ENCODE measurements at regions not wholly inside any gene's neighbourhood (a gene's known extent, or its start where the extent isn't known, plus 50 kb on each side); places are given as distances from the start of the nearest gene placed in this dataset.

DNA sequence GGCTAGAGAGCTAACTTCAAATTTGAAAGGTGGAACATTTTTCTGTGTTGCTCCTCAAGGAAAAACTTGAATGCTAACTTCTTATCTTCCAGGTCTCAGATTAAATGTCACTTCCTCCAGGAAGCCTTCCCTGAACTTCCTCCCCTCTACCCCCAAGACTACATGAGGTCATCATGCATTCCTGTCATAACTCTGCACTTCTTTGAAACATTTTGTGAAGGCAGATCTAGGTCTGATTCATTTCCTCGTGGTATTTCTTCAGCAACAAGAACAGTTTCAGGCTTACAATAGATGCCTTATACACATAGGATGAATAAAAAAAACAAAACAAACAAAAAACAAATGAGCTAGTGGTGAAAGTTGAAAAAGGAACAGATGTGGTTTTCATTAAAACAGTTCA, 97.1 kb upstream of the SRRM4 start:
- H3K27ac ChIP-seq, result no peak overlapping the region
- no peak overlapping the region for H3K4me3 ChIP-seq (ENCODE audit: low read depth, low read length)
- no peaks in the 10 kb centered on the region for H3K4me1 ChIP-seq
- no peaks in the 10 kb centered on the region for H3K27me3 ChIP-seq (ENCODE audit: control insufficient read depth, insufficient read depth, low read length)
- H3K36me3 ChIP-seq (ENCODE audit: control insufficient read depth, insufficient read depth, low read length), result no peaks in the 10 kb centered on the region
- H2AFZ ChIP-seq, result no peak overlapping the region
- TF ChIP-seq, protein P1, sequence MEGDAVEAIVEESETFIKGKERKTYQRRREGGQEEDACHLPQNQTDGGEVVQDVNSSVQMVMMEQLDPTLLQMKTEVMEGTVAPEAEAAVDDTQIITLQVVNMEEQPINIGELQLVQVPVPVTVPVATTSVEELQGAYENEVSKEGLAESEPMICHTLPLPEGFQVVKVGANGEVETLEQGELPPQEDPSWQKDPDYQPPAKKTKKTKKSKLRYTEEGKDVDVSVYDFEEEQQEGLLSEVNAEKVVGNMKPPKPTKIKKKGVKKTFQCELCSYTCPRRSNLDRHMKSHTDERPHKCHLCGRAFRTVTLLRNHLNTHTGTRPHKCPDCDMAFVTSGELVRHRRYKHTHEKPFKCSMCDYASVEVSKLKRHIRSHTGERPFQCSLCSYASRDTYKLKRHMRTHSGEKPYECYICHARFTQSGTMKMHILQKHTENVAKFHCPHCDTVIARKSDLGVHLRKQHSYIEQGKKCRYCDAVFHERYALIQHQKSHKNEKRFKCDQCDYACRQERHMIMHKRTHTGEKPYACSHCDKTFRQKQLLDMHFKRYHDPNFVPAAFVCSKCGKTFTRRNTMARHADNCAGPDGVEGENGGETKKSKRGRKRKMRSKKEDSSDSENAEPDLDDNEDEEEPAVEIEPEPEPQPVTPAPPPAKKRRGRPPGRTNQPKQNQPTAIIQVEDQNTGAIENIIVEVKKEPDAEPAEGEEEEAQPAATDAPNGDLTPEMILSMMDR (IDR thresholded peaks at IDR 0.05), result no peak
- no peaks in the 10 kb centered on the region for H3K79me2 ChIP-seq
- no peak overlapping the region for H3K4me2 ChIP-seq (ENCODE audit: low read length)
- H3K9ac ChIP-seq, result no peak overlapping the region
- H3K9me3 ChIP-seq (ENCODE audit: control insufficient read depth, low read length), result no peaks in the 10 kb centered on the region

DNA sequence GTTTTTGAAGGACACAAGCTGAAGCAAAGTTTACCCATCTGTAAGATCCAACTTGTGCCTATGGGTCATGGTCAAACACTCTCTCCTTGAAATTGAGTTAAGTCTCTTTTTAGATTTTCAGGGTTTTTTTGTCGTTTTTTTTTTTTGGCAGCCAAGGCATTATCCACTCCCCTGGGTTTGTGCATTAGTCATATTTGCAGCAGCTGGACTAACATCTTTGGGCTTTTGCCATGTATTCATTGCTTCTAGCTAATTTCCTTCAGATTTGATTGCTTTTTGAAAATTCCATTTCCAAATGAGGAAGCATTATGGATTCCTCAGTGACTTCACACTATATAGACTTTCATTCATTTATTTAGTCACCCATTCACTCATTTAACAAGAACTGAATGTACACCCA, 80.3 kb upstream of the SRRM4 start:
- no peak overlapping the region for H3K4me2 ChIP-seq (ENCODE audit: low read length)
- H2AFZ ChIP-seq, result no peak overlapping the region
- no peak overlapping the region for H3K27ac ChIP-seq
- H3K27me3 ChIP-seq (ENCODE audit: control insufficient read depth, insufficient read depth, low read length), result no peaks in the 10 kb centered on the region
- H3K4me3 ChIP-seq (ENCODE audit: low read depth, low read length), result no peak overlapping the region
- TF ChIP-seq, protein P1 (IDR thresholded peaks at IDR 0.05), result no peak
- no peaks in the 10 kb centered on the region for H3K9me3 ChIP-seq (ENCODE audit: control insufficient read depth, low read length)
- no peak overlapping the region for H3K9ac ChIP-seq
- H3K4me1 ChIP-seq, result no peaks in the 10 kb centered on the region
- no peaks in the 10 kb centered on the region for H3K36me3 ChIP-seq (ENCODE audit: control insufficient read depth, insufficient read depth, low read length)
- no peaks in the 10 kb centered on the region for H3K79me2 ChIP-seq

DNA sequence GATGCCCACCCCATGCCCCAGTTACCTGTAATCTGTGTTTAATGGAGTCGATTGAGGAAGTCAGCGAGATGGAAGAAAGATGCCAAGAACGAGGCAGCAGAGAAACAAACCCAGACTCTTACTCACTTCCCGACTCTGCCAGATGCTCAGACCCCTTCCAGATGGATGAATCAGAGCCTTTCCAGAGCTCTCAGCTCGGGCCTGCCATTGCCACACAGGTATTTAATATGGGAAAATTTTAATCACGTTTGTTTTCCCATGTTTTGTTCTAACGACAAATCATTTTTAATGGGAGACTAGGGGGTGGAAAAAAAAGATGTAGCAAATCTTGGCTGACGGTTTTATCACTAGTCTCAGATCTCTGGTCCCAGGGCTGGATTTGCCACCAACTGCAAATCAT, 72.5 kb upstream of the SRRM4 start:
- H3K9me3 ChIP-seq (ENCODE audit: control insufficient read depth, low read length), result no peaks in the 10 kb centered on the region

DNA sequence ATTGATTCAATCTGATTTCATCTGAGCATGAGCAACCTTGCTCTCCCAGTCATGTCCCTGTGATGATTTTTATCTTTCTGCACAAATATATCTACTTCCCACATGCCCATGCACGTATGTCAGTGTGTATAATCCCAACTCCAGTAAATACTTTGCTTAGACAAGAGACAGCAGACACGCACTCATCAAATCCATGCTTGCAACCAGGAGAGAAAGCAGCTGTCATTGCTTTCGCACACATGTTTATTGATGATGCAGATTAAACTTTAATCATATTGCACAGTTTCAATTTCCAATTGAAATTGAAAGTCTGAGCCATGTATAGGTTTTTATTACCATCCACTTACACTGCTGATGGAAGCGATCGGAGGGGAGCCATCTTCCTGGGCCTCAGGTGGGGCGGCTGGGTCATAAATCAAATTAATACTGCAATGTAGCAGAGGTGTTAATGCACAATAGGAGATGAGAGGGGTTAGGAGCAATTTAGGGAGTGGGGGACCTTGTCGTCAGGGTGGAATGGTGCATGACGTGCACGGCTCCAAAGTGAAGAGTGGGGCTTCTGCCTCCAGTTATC, 68.6 kb upstream of the SRRM4 start:
- no peak overlapping the region for H3K4me2 ChIP-seq (ENCODE audit: low read length)
- H3K9me3 ChIP-seq (ENCODE audit: control insufficient read depth, low read length), result no peaks in the 10 kb centered on the region
- no peaks in the 10 kb centered on the region for H3K79me2 ChIP-seq
- no peak overlapping the region for H3K4me3 ChIP-seq (ENCODE audit: low read depth, low read length)
- no peaks in the 10 kb centered on the region for H3K27me3 ChIP-seq (ENCODE audit: control insufficient read depth, insufficient read depth, low read length)
- no peak overlapping the region for H3K27ac ChIP-seq
- H3K36me3 ChIP-seq (ENCODE audit: control insufficient read depth, insufficient read depth, low read length), result no peaks in the 10 kb centered on the region
- no peaks in the 10 kb centered on the region for H3K4me1 ChIP-seq
- no peak overlapping the region for H3K9ac ChIP-seq
- H2AFZ ChIP-seq, result no peak overlapping the region
- TF ChIP-seq, protein P1 (IDR thresholded peaks at IDR 0.05), result no peak

More for the DNA sequence above, 72.5 kb upstream of the SRRM4 start:
- Histone ChIP-seq H3K4me1 (no peaks in the 10 kb centered on the region), H3K9ac (no peak overlapping the region), H2AFZ (no peak overlapping the region), H3K27ac (no peak overlapping the region), H3K4me2 (ENCODE audit: low read length) (no peak overlapping the region), H3K79me2 (no peaks in the 10 kb centered on the region), H3K27me3 (ENCODE audit: control insufficient read depth, insufficient read depth, low read length) (no peaks in the 10 kb centered on the region), H3K36me3 (ENCODE audit: control insufficient read depth, insufficient read depth, low read length) (no peaks in the 10 kb centered on the region), H3K4me3 (ENCODE audit: low read depth, low read length) (no peak overlapping the region)
- TF ChIP-seq, protein P1 (IDR thresholded peaks at IDR 0.05), result no peak

DNA sequence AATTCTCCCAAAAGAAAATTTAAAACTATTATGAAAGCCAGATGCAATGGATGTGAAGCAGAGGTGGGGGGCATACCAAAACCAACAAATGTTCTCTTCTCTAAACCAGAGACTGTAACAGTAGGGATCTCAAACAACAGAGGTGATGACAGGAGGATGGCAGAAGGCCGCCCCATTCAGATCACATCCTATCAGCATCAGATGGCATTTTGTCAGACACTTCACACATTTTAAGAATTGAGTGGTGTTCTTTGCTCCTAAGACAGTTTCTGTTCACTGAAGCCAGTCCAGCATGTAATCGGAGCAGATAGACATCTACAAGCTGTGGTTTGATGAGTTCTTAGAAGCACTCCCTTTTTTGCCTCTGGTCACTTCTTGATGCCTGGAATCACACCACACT, 59.6 kb upstream of the SRRM4 start:
- Histone ChIP-seq H2AFZ (no peak overlapping the region), H3K4me2 (ENCODE audit: low read length) (no peak overlapping the region), H3K27me3 (ENCODE audit: control insufficient read depth, insufficient read depth, low read length) (no peaks in the 10 kb centered on the region), H3K4me1 (no peaks in the 10 kb centered on the region), H3K4me3 (ENCODE audit: low read depth, low read length) (no peak overlapping the region), H3K27ac (no peak overlapping the region), H3K9me3 (ENCODE audit: control insufficient read depth, low read length) (no peaks in the 10 kb centered on the region), H3K36me3 (ENCODE audit: control insufficient read depth, insufficient read depth, low read length) (no peaks in the 10 kb centered on the region), H3K79me2 (no peaks in the 10 kb centered on the region), H3K9ac (no peak overlapping the region)
- TF ChIP-seq, protein P1 (IDR thresholded peaks at IDR 0.05), result no peak
